K562 (cell line): ENCODE measurements at regions not wholly inside any gene's neighbourhood (a gene's known extent, or its start where the extent isn't known, plus 50 kb on each side); places are given as distances from the start of the nearest gene placed in this dataset.

ENCODE experiments used
- ATAC-seq: fragments of 200-7000 bp; cut with Tn5 transposase; 3 replicates; pipeline ENCODE4 v1.9.1; 2020; ENCODE audit warnings: moderate library complexity
- BruUV-seq: library from RNA; stranded (reverse); fragments of 400-500 nt; replicated peaks from 2 replicates; lab custom pipeline; 2021; lab: Mats Ljungman, UMichigan
- CTCF ChIA-PET: fragments of 300-600 bp; formaldehyde crosslinking; extraction: SDS; loops from one replicate; lab custom pipeline; 2021; ENCODE audit warnings: low intra/inter-chr PET ratio; lab: Yijun Ruan, JAX
- POLR2A ChIA-PET: fragments of 300-600, 350-650 bp; sonication (Branson Sonifier 250); formaldehyde crosslinking; extraction: SDS; loops from one replicate; lab custom pipeline; 2021; ENCODE audit warnings: antibody characterized with exemption, inconsistent platforms; lab: Yijun Ruan, JAX
- DNase-seq, 4 experiments: peaks; one replicate each; pipeline versions ENCODE4 v3.0.0 to v3.0.0-alpha.2; 2011 to 2018; ENCODE audit warnings: low spot score in 3 of 4, mixed read lengths in 3 of 4; ENCODE audit errors: extremely low read depth in 1 of 4
- FAIRE-seq: peaks from 2 replicates; lab custom pipeline; 2011; peaks lifted over from hg19 to GRCh38; lab: Jason Lieb, UNC
- H2AFZ ChIP-seq: 2 replicates; pipeline ENCODE4 v1.6.0; 2011; ENCODE audit warnings: low read depth, low read length, control low read depth, inconsistent platforms
- H3K27ac ChIP-seq: fragments of 200-600 bp; 3 replicates; pipeline ENCODE4 v1.8.0; 2011; ENCODE audit warnings: low read depth, mild to moderate bottlenecking, control low read depth, inconsistent platforms, low read length, moderate library complexity, mixed read lengths; ENCODE audit errors: extremely low read depth
- H3K27me3 ChIP-seq, 2 experiments: fragments of 300-600 bp in 1 of 2; 2 replicates in 1 of 2; 3 replicates in 1 of 2; pipeline versions ENCODE4 v1.6.0 to v1.8.0; 2011; ENCODE audit warnings: inconsistent platforms in 2 of 2, low read length in 2 of 2, mild to moderate bottlenecking in 1 of 2, mixed read lengths in 1 of 2, moderate library complexity in 1 of 2; ENCODE audit not compliant: control insufficient read depth in 2 of 2, insufficient read depth in 2 of 2
- H3K36me3 ChIP-seq: fragments of 300-600 bp; 3 replicates; pipeline ENCODE4 v1.8.0; 2011; ENCODE audit warnings: mild to moderate bottlenecking, low read length, inconsistent platforms; ENCODE audit not compliant: control insufficient read depth, insufficient read depth
- H3K4me1 ChIP-seq, 2 experiments: fragments of 200-600 bp in 1 of 2; replicated peaks in 1 of 2; 2 replicates in 1 of 2; 3 replicates in 1 of 2; pipeline versions ENCODE4 v1.5.1 to v1.8.0; 2011; ENCODE audit warnings: inconsistent platforms in 2 of 2, low read length in 2 of 2, mild to moderate bottlenecking in 1 of 2, mixed read lengths in 1 of 2, moderate library complexity in 1 of 2; ENCODE audit not compliant: control insufficient read depth in 2 of 2, insufficient read depth in 2 of 2
- H3K4me2 ChIP-seq: 2 replicates; pipeline ENCODE4 v1.6.1; 2011; ENCODE audit warnings: low read length, control low read depth, inconsistent platforms, mixed read lengths; ENCODE audit not compliant: insufficient read depth
- H3K4me3 ChIP-seq: fragments of 200-600 bp; sonication (generic), shearing (Covaris generic); 2 replicates; pipeline ENCODE4 v1.5.1; 2016; ENCODE audit warnings: control low read depth, inconsistent platforms
- H3K79me2 ChIP-seq: fragments of 200-600 bp; 3 replicates; pipeline ENCODE4 v1.8.0; 2011; ENCODE audit warnings: low read length, inconsistent platforms; ENCODE audit not compliant: control insufficient read depth, insufficient read depth
- H3K9ac ChIP-seq, 2 experiments: 2 replicates each; pipeline versions ENCODE4 v1.6.0 to v1.6.1; 2011; ENCODE audit warnings: low read depth in 2 of 2, low read length in 2 of 2, control low read depth in 1 of 2, inconsistent platforms in 1 of 2, mild to moderate bottlenecking in 1 of 2, mixed read lengths in 1 of 2; ENCODE audit not compliant: insufficient read depth in 1 of 2
- H3K9me1 ChIP-seq: one replicate; pipeline ENCODE4 v1.6.0; 2011; ENCODE audit warnings: inconsistent platforms, mild to moderate bottlenecking, low read length, moderate library complexity; ENCODE audit not compliant: control insufficient read depth, insufficient read depth
- H3K9me3 ChIP-seq: replicated peaks from 2 replicates; pipeline ENCODE4 v1.5.1; 2011; ENCODE audit warnings: low read depth, low read length, inconsistent platforms; ENCODE audit not compliant: control insufficient read depth, insufficient read depth
- H4K20me1 ChIP-seq: replicated peaks from 2 replicates; pipeline ENCODE4 v1.6.1; 2011; ENCODE audit warnings: low read length, inconsistent platforms, mixed read lengths; ENCODE audit not compliant: control insufficient read depth, insufficient read depth
- ARID1B ChIP-seq: fragments of 450-650 bp; IDR thresholded peaks from 2 replicates; pipeline ENCODE4 v1.6.1; 2016; ENCODE audit warnings: antibody characterized with exemption, mild to moderate bottlenecking, inconsistent platforms
- BACH1 ChIP-seq: fragments of 200-800 bp; sonication (Bioruptor generic); IDR thresholded peaks from 2 replicates; pipeline ENCODE4 v1.6.1; 2016; ENCODE audit warnings: missing genetic modification characterization, missing compliant biosample characterization
- DNMT1 ChIP-seq: fragments of 450-650 bp; IDR thresholded peaks from 2 replicates; pipeline ENCODE4 v1.6.1; 2016; ENCODE audit warnings: antibody characterized with exemption, mild to moderate bottlenecking
- HDAC3 ChIP-seq: fragments of 450-650 bp; IDR thresholded peaks from 2 replicates; pipeline ENCODE4 v1.6.1; 2018; ENCODE audit warnings: borderline replicate concordance, mild to moderate bottlenecking, moderate library complexity; ENCODE audit not compliant: partially characterized antibody
- HOXB6 ChIP-seq: fragments of 250-450 bp; sonication (Bioruptor Pico); IDR thresholded peaks from 2 replicates; pipeline ENCODE4 v1.5.1; 2022; ENCODE audit warnings: mild to moderate bottlenecking, borderline replicate concordance
- NEUROD1 ChIP-seq: fragments of 150-350 bp; IDR thresholded peaks from 2 replicates; pipeline ENCODE4 v1.6.1; 2014; ENCODE audit warnings: borderline replicate concordance, low read length, low read depth; ENCODE audit not compliant: partially characterized antibody
- NR2C2 ChIP-seq, 2 experiments: fragments of 200-800 bp in 1 of 2; sonication (Bioruptor generic) in 1 of 2; sonication (generic) in 1 of 2; formaldehyde crosslinking in 1 of 2; IDR thresholded peaks; 2 replicates each; pipeline versions ENCODE4 v1.6.1 to v1.8.0; 2016 to 2022; ENCODE audit warnings: mild to moderate bottlenecking in 1 of 2, missing compliant biosample characterization in 1 of 2, missing genetic modification characterization in 1 of 2, missing genetic modification reagents in 1 of 2
- PHF21A ChIP-seq: fragments of 450-650 bp; IDR thresholded peaks from 2 replicates; pipeline ENCODE4 v1.6.1; 2017; ENCODE audit warnings: low read depth, borderline replicate concordance
- SNRNP70 ChIP-seq: fragments of 200-400 bp; formaldehyde crosslinking; optimal IDR thresholded peaks from 2 replicates; pipeline ENCODE3; 2017; ENCODE audit warnings: low read depth, low read length
- SPI1 ChIP-seq: IDR thresholded peaks from 2 replicates; pipeline ENCODE4 v1.6.1; 2011; ENCODE audit warnings: low read depth, low read length, control low read depth, borderline replicate concordance
- U2AF2 ChIP-seq: fragments of 200-400 bp; formaldehyde crosslinking; optimal IDR thresholded peaks from 2 replicates; pipeline ENCODE3; 2017; ENCODE audit warnings: low read depth, mild to moderate bottlenecking, low read length
- YY1 ChIP-seq, 3 experiments: IDR thresholded peaks; 2 replicates each; pipeline ENCODE4 v1.6.1; 2011; ENCODE audit warnings: low read length in 2 of 3, mild to moderate bottlenecking in 2 of 3, moderate library complexity in 2 of 3, borderline replicate concordance in 1 of 3, control low read depth in 1 of 3, low read depth in 1 of 3; ENCODE audit not compliant: insufficient read depth in 3 of 3, insufficient replicate concordance in 2 of 3, control insufficient read depth in 1 of 3, insufficient read length in 1 of 3; ENCODE audit errors: extremely low read depth in 1 of 3
- ZNF124 ChIP-seq: sonication (generic); formaldehyde crosslinking; IDR thresholded peaks from 2 replicates; pipeline ENCODE4 v1.8.1; 2022; ENCODE audit warnings: missing genetic modification reagents
- ZNF316 ChIP-seq: fragments of 450-650 bp; IDR thresholded peaks from 2 replicates; pipeline ENCODE4 v1.6.1; 2016
- WGBS: fragments of 100-300 bp; shearing (Covaris generic); methylation state at CpG from one replicate; pipeline ENCODE4 v1.1.6; 2016; ENCODE audit warnings: low coverage, mixed read lengths; ENCODE audit not compliant: insufficient coverage; ENCODE audit errors: missing lambda C conversion rate; 5-methylcytosine and 5-hydroxymethylcytosine counted together
- in situ Hi-C: fragments of 300-500 bp; cut with MboI; formaldehyde crosslinking; loops from 4 replicates; pipeline ENCODE4 v1.15.0; 2018; ENCODE audit warnings: inconsistent platforms, mixed read lengths
- intact Hi-C: fragments of 100-400 bp; cut with micrococcal nuclease; formaldehyde crosslinking; loops from 2 replicates; pipeline ENCODE4 v1.14.2; 2022
- TF ChIP-seq, protein P1 (sequence below): fragments of 250-450 bp; sonication (Bioruptor Pico); IDR thresholded peaks from 2 replicates; pipeline ENCODE4 v1.8.0; 2022; ENCODE audit warnings: moderate library complexity, mild to moderate bottlenecking, inconsistent platforms
- TF ChIP-seq, protein P2 (sequence below), 2 experiments: fragments of 450-650 bp in 1 of 2; sonication (generic) in 1 of 2; formaldehyde crosslinking; conservative IDR thresholded peaks; 2 replicates each; pipeline versions ENCODE4 v1.4.0 to v1.8.1; 2020 to 2022; ENCODE audit warnings: mild to moderate bottlenecking in 1 of 2, missing genetic modification reagents in 1 of 2
- TF ChIP-seq, protein P3 (sequence below): sonication (generic); formaldehyde crosslinking; IDR thresholded peaks from 2 replicates; pipeline ENCODE4 v1.8.0; 2022; ENCODE audit warnings: mild to moderate bottlenecking, missing genetic modification reagents

DNA sequence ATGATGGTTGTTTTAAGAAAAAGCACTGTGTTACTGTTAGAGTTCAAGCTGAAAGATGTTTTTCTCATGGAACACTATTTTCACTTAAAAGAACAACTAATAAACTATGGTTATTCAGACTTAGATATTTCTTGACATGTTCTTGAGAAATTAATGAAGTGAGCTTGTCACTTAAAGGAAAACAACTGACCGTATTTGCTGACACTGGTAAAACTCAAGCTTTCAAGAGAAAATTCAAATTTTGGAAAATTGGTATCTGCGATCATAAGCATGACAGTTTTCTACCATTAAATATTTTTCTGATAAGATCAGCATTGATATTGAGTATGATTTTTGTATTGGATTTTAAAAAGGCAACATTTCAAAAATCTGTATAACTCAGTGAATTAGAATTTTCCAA is 549.5 kb upstream of the ACTRT1 start:
- POLR2A ChIA-PET = no interaction called here
- H3K9ac ChIP-seq = no peak overlapping the region
- H3K9me3 ChIP-seq = no peaks in the 10 kb centered on the region
- no peaks in the 10 kb centered on the region for H4K20me1 ChIP-seq
- H3K79me2 ChIP-seq = no peaks in the 10 kb centered on the region
- FAIRE-seq = no peak
- DNase-seq = no peak
- BruUV-seq = no TSS peak
- no peaks in the 10 kb centered on the region for H3K27me3 ChIP-seq
- intact Hi-C loops (no loop called here), in situ Hi-C loops (no loop called here)
- H3K9me1 ChIP-seq = no peaks in the 10 kb centered on the region
- H3K27ac ChIP-seq = no peak overlapping the region
- CTCF ChIA-PET = no interaction called here
- no peak overlapping the region for H3K4me2 ChIP-seq
- ATAC-seq = no peak
- WGBS = 5% methylated on average over 2 of the region's 2 CpGs
- no peak overlapping the region for H2AFZ ChIP-seq
- H3K4me1 ChIP-seq = no peaks in the 10 kb centered on the region
- no peaks in the 10 kb centered on the region for H3K36me3 ChIP-seq
- H3K4me3 ChIP-seq = no peak overlapping the region
- TF ChIP-seq PHF21A (no peak), HDAC3 (no peak), SNRNP70 (no peak), YY1 (IDR thresholded peaks at IDR 0.05; ENCODE audit: borderline replicate concordance in 1 of 3, control insufficient read depth in 1 of 3, extremely low read depth in 1 of 3, insufficient read depth in 3 of 3, insufficient read length in 1 of 3, insufficient replicate concordance in 2 of 3, low read depth in 1 of 3, low read length in 2 of 3) (no peak), BACH1 (tag) (no peak), NEUROD1 (no peak), SPI1 (no peak), U2AF2 (no peak), ZNF124 (no peak), DNMT1 (no peak), HOXB6 (CRISPR knock-in tag) (no peak), ARID1B (no peak), ZNF316 (no peak), NR2C2 (CRISPR knock-in tag; IDR thresholded peaks at IDR 0.05) (no peak), NR2C2 (tag; IDR thresholded peaks at IDR 0.05) (no peak)
- TF ChIP-seq, protein P1, sequence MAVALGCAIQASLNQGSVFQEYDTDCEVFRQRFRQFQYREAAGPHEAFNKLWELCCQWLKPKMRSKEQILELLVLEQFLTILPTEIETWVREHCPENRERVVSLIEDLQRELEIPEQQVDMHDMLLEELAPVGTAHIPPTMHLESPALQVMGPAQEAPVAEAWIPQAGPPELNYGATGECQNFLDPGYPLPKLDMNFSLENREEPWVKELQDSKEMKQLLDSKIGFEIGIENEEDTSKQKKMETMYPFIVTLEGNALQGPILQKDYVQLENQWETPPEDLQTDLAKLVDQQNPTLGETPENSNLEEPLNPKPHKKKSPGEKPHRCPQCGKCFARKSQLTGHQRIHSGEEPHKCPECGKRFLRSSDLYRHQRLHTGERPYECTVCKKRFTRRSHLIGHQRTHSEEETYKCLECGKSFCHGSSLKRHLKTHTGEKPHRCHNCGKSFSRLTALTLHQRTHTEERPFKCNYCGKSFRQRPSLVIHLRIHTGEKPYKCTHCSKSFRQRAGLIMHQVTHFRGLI (CRISPR knock-in tag) = no peak
- TF ChIP-seq, protein P2, sequence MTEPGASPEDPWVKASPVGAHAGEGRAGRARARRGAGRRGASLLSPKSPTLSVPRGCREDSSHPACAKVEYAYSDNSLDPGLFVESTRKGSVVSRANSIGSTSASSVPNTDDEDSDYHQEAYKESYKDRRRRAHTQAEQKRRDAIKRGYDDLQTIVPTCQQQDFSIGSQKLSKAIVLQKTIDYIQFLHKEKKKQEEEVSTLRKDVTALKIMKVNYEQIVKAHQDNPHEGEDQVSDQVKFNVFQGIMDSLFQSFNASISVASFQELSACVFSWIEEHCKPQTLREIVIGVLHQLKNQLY (CRISPR knock-in tag; conservative IDR thresholded peaks at IDR 0.05) = no peak
- TF ChIP-seq, protein P3, sequence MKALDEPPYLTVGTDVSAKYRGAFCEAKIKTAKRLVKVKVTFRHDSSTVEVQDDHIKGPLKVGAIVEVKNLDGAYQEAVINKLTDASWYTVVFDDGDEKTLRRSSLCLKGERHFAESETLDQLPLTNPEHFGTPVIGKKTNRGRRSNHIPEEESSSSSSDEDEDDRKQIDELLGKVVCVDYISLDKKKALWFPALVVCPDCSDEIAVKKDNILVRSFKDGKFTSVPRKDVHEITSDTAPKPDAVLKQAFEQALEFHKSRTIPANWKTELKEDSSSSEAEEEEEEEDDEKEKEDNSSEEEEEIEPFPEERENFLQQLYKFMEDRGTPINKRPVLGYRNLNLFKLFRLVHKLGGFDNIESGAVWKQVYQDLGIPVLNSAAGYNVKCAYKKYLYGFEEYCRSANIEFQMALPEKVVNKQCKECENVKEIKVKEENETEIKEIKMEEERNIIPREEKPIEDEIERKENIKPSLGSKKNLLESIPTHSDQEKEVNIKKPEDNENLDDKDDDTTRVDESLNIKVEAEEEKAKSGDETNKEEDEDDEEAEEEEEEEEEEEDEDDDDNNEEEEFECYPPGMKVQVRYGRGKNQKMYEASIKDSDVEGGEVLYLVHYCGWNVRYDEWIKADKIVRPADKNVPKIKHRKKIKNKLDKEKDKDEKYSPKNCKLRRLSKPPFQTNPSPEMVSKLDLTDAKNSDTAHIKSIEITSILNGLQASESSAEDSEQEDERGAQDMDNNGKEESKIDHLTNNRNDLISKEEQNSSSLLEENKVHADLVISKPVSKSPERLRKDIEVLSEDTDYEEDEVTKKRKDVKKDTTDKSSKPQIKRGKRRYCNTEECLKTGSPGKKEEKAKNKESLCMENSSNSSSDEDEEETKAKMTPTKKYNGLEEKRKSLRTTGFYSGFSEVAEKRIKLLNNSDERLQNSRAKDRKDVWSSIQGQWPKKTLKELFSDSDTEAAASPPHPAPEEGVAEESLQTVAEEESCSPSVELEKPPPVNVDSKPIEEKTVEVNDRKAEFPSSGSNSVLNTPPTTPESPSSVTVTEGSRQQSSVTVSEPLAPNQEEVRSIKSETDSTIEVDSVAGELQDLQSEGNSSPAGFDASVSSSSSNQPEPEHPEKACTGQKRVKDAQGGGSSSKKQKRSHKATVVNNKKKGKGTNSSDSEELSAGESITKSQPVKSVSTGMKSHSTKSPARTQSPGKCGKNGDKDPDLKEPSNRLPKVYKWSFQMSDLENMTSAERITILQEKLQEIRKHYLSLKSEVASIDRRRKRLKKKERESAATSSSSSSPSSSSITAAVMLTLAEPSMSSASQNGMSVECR (CRISPR knock-in tag) = no peak
